Type B pancreatic cell (in vitro differentiated cells): ENCODE measurements at regions not wholly inside any gene's neighbourhood (a gene's known extent, or its start where the extent isn't known, plus 50 kb on each side); places are given as distances from the start of the nearest gene placed in this dataset.
"Not testable (repeated sequence)": the region's sequence is repeated elsewhere in the genome, so short reads cannot be mapped to it uniquely, and the experiment has no call there.

Experiments
- DNase-seq: peaks from one replicate; pipeline ENCODE4 v3.0.0; 2021; ENCODE audit warnings: mixed read lengths; ENCODE audit not compliant: unreplicated experiment; ENCODE audit errors: extremely low spot score
- H3K27ac Mint-ChIP-seq: 2 replicates; pipeline ENCODE4 v1.8.0; 2021; ENCODE audit warnings: mild to moderate bottlenecking, mixed read lengths
- H3K27me3 Mint-ChIP-seq: 2 replicates; pipeline ENCODE4 v1.8.0; 2021; ENCODE audit warnings: mixed read lengths
- H3K36me3 Mint-ChIP-seq: 2 replicates; pipeline ENCODE4 v1.8.0; 2021; ENCODE audit warnings: mixed read lengths
- H3K4me1 Mint-ChIP-seq: one replicate; pipeline ENCODE4 v1.8.0; 2021; ENCODE audit warnings: mixed read lengths; ENCODE audit not compliant: unreplicated experiment
- H3K4me3 Mint-ChIP-seq: 2 replicates; pipeline ENCODE4 v1.8.0; 2021; ENCODE audit warnings: mild to moderate bottlenecking, mixed read lengths
- H3K9me3 Mint-ChIP-seq: 2 replicates; pipeline ENCODE4 v1.8.0; 2021; ENCODE audit warnings: mixed read lengths
- CTCF ChIP-seq: fragments of 200-600 bp; sonication (generic); conservative IDR thresholded peaks from 2 replicates; pipeline ENCODE4 v1.5.0; 2021; ENCODE audit warnings: antibody characterized with exemption, mild to moderate bottlenecking

GRCh38 chr4:174012135-174012885, 271.2 kb downstream of the FBXO8 start:
- Mint-ChIP-seq H3K4me1 (peaks cover 5% of the 10 kb centered on the region), H3K27ac (no peak overlapping the region), H3K27me3 (no peaks in the 10 kb centered on the region), H3K36me3 (no peaks in the 10 kb centered on the region), H3K4me3 (no peak overlapping the region), H3K9me3 (no peaks in the 10 kb centered on the region)
- no peak for DNase-seq
- no peak for TF ChIP-seq CTCF

- H3K4me1 Mint-ChIP-seq: peaks cover 6% of the 10 kb centered on the region
- no peaks in the 10 kb centered on the region for H3K9me3 Mint-ChIP-seq
- no peak for DNase-seq
- H3K36me3 Mint-ChIP-seq: no peaks in the 10 kb centered on the region
- TF ChIP-seq CTCF: no peak
- no peak overlapping the region for H3K27ac Mint-ChIP-seq
- no peaks in the 10 kb centered on the region for H3K27me3 Mint-ChIP-seq
- H3K4me3 Mint-ChIP-seq: no peak overlapping the region
These were observed 272.9 kb downstream of the FBXO8 start for GRCh38 chr4:174010547-174010946.

- Mint-ChIP-seq H3K4me1 (peaks cover 11% of the 10 kb centered on the region), H3K4me3 (no peak overlapping the region), H3K27ac (no peak overlapping the region), H3K27me3 (no peaks in the 10 kb centered on the region), H3K36me3 (no peaks in the 10 kb centered on the region), H3K9me3 (no peaks in the 10 kb centered on the region)
- TF ChIP-seq CTCF: no peak
- no peak for DNase-seq
These were observed 273.6 kb downstream of the FBXO8 start for GRCh38 chr4:174009686-174010451.

GRCh38 chr4:174005422-174005821, 278.0 kb downstream of the FBXO8 start:
- Mint-ChIP-seq H3K36me3 (no peaks in the 10 kb centered on the region), H3K27me3 (no peaks in the 10 kb centered on the region), H3K27ac (no peak overlapping the region), H3K4me1 (peaks cover 11% of the 10 kb centered on the region), H3K4me3 (no peak overlapping the region), H3K9me3 (no peaks in the 10 kb centered on the region)
- TF ChIP-seq CTCF: no peak
- DNase-seq: no peak

GRCh38 chr4:173998471-173999144, 284.9 kb downstream of the FBXO8 start:
- Mint-ChIP-seq H3K27ac (no peak overlapping the region), H3K9me3 (peaks cover 4% of the 10 kb centered on the region), H3K4me1 (no peaks in the 10 kb centered on the region), H3K4me3 (no peak overlapping the region), H3K27me3 (no peaks in the 10 kb centered on the region), H3K36me3 (no peaks in the 10 kb centered on the region)
- no peak for TF ChIP-seq CTCF
- no peak for DNase-seq

GRCh38 chr4:173995779-173996178, 287.7 kb downstream of the FBXO8 start:
- not testable (repeated sequence) for H3K27ac Mint-ChIP-seq, H3K4me3 Mint-ChIP-seq, H3K4me1 Mint-ChIP-seq, H3K27me3 Mint-ChIP-seq, DNase-seq, H3K36me3 Mint-ChIP-seq, H3K9me3 Mint-ChIP-seq
